Vagina (tissue), 2 donors: ENCODE measurements at regions not wholly inside any gene's neighbourhood (a gene's known extent, or its start where the extent isn't known, plus 50 kb on each side); places are given as distances from the start of the nearest gene placed in this dataset.

ENCODE experiments used
- POLR2A ChIP-seq, 2 donors: fragments of 450-650 bp; IDR thresholded peaks; one replicate each; pipeline ENCODE4 v1.6.1; 2017; ENCODE audit warnings: antibody characterized with exemption in 2 of 2, mild to moderate bottlenecking in 2 of 2, moderate library complexity in 2 of 2
- POLR2AphosphoS5 ChIP-seq, 2 donors: sonication (generic); formaldehyde crosslinking; IDR thresholded peaks; one replicate each; pipeline ENCODE4 v1.9.0; 2017; ENCODE audit warnings: antibody characterized with exemption in 2 of 2, mild to moderate bottlenecking in 2 of 2, low read depth in 1 of 2; ENCODE audit not compliant: insufficient read depth in 1 of 2
- TF ChIP-seq, protein P1 (sequence below), 3 experiments: fragments of 450-650 bp in 2 of 3; fragments of 200-600 bp in 1 of 3; sonication (generic) in 1 of 3; IDR thresholded peaks; one replicate each; pipeline ENCODE4 v1.5.1; 2017 to 2019; ENCODE audit warnings: antibody characterized with exemption in 3 of 3, mild to moderate bottlenecking in 2 of 3, moderate library complexity in 2 of 3

GRCh38 chr10:64320448-64320847, 799.2 kb downstream of the REEP3 start:
- TF ChIP-seq, protein P1, sequence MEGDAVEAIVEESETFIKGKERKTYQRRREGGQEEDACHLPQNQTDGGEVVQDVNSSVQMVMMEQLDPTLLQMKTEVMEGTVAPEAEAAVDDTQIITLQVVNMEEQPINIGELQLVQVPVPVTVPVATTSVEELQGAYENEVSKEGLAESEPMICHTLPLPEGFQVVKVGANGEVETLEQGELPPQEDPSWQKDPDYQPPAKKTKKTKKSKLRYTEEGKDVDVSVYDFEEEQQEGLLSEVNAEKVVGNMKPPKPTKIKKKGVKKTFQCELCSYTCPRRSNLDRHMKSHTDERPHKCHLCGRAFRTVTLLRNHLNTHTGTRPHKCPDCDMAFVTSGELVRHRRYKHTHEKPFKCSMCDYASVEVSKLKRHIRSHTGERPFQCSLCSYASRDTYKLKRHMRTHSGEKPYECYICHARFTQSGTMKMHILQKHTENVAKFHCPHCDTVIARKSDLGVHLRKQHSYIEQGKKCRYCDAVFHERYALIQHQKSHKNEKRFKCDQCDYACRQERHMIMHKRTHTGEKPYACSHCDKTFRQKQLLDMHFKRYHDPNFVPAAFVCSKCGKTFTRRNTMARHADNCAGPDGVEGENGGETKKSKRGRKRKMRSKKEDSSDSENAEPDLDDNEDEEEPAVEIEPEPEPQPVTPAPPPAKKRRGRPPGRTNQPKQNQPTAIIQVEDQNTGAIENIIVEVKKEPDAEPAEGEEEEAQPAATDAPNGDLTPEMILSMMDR (IDR thresholded peaks at IDR 0.05): no peak
- no peak for TF ChIP-seq POLR2AphosphoS5 (IDR thresholded peaks at IDR 0.05; ENCODE audit: insufficient read depth in 1 of 2, low read depth in 1 of 2)
- no peak for TF ChIP-seq POLR2A (IDR thresholded peaks at IDR 0.05)
